Mucosa of descending colon (tissue), 3 donors: ENCODE measurements at regions not wholly inside any gene's neighbourhood (a gene's known extent, or its start where the extent isn't known, plus 50 kb on each side); places are given as distances from the start of the nearest gene placed in this dataset.

Experiments used
- ATAC-seq: fragments of 200-7000 bp; cut with Tn5 transposase; one replicate; pipeline ENCODE4 v1.9.1; 2020; ENCODE audit warnings: mild to moderate bottlenecking, moderate library complexity
- DNase-seq, 3 donors: peaks; one replicate each; pipeline ENCODE4 v3.0.0-alpha.2; 2020
- H3K36me3 ChIP-seq: fragments of 200-600 bp; one replicate; pipeline ENCODE4 v1.8.0; 2021; ENCODE audit warnings: low read depth, mild to moderate bottlenecking
- H3K4me1 ChIP-seq: fragments of 200-600 bp; one replicate; pipeline ENCODE4 v1.8.0; 2021; ENCODE audit warnings: low read depth, mild to moderate bottlenecking
- H3K4me3 ChIP-seq: fragments of 200-600 bp; one replicate; pipeline ENCODE4 v1.8.0; 2021; ENCODE audit warnings: mild to moderate bottlenecking
- H3K9me3 ChIP-seq: fragments of 200-600 bp; one replicate; pipeline ENCODE4 v1.8.0; 2021; ENCODE audit warnings: mild to moderate bottlenecking
- intact Hi-C, 2 donors: fragments of 100-400 bp; cut with DNase I in 1 of 2; cut with micrococcal nuclease in 1 of 2; formaldehyde crosslinking; loops; one replicate each; pipeline versions ENCODE4 v1.11.0 to v1.11.1; 2022; cut with DNase I, micrococcal nuclease
- TF ChIP-seq, protein P1 (sequence below): fragments of 200-600 bp; IDR thresholded peaks from one replicate; pipeline ENCODE4 v1.8.0; 2022; ENCODE audit warnings: antibody characterized with exemption, mild to moderate bottlenecking
- donor health status: DM: no; HTN: no; CAD: no; lungs with moderate emphysema.
- donor health status: DM: no; HTN: no; CAD: no.
- donor health status: DM: no; HTN: yes; CAD: no.

DNA sequence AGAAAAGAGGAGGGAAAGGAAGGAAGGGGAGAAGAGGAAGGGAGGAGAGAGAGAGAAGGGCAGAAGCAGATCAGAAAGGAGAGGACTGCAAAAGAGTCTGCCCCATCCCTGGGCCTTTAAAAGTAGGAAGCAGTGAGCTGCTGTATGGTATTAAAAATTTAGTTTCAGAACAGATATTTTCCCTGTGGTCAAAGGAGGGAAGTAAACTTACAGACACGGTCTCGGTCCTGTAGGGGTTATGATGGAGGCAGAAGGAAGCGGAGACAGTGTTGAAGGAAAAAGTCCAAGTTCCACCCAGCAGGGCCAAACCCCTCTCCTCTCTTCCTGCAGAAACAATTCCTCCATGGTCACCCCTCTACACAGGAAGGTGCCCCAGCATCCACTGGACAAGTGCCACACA lies 122.0 kb upstream of the PROK2 start:
- DNase-seq (no peak), ATAC-seq (no peak)
- intact Hi-C loops: no loop called here
- Histone ChIP-seq H3K36me3 (no peaks in the 10 kb centered on the region), H3K4me3 (no peak overlapping the region), H3K4me1 (no peaks in the 10 kb centered on the region), H3K9me3 (no peaks in the 10 kb centered on the region)
- TF ChIP-seq, protein P1, sequence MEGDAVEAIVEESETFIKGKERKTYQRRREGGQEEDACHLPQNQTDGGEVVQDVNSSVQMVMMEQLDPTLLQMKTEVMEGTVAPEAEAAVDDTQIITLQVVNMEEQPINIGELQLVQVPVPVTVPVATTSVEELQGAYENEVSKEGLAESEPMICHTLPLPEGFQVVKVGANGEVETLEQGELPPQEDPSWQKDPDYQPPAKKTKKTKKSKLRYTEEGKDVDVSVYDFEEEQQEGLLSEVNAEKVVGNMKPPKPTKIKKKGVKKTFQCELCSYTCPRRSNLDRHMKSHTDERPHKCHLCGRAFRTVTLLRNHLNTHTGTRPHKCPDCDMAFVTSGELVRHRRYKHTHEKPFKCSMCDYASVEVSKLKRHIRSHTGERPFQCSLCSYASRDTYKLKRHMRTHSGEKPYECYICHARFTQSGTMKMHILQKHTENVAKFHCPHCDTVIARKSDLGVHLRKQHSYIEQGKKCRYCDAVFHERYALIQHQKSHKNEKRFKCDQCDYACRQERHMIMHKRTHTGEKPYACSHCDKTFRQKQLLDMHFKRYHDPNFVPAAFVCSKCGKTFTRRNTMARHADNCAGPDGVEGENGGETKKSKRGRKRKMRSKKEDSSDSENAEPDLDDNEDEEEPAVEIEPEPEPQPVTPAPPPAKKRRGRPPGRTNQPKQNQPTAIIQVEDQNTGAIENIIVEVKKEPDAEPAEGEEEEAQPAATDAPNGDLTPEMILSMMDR: no peak

DNA sequence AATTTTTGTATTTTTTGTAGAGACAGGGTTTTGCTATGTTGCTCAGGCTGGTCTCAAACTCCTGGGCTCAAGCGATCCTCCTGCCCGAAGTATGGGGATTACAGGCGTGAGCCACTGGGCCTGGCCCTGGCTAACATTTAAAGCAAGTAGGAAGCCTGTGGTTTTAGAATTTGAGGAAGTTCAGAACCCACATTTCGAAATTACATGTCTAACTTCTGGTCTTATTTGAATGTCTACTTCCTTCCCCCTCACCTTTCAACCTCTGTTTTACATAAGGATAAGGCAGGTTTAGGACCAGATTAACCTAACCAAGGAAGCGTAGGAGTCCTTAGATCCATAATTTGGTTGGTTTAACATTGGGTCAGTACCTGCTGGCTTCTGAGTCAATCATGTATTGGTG lies 120.5 kb upstream of the PROK2 start:
- H3K4me3 ChIP-seq: no peak overlapping the region
- no peaks in the 10 kb centered on the region for H3K9me3 ChIP-seq
- TF ChIP-seq, protein P1: no peak
- no peak for DNase-seq
- no peaks in the 10 kb centered on the region for H3K36me3 ChIP-seq
- intact Hi-C loops: no loop called here
- ATAC-seq: peak; percentile 58
- H3K4me1 ChIP-seq: no peaks in the 10 kb centered on the region

DNA sequence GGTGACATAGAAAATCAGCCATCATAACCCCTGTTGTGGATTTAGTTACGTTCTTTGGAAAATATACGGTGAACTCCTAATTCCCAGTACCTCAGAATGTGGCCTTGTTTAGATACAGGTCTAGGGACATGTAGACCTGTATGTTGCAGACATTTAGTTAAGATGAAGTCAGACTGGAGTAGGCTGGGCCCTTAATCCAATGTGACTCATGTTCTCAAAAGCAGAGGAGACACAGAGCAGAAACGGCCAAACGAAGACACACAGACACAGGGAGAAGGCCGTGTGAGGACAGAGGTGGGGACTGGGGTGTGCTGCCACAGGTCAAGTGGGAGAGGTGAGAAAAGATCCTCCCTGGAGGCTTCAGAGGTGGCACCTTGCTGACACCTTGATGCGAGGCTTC lies 119.0 kb upstream of the PROK2 start:
- TF ChIP-seq, protein P1: no peak
- H3K4me1 ChIP-seq: no peaks in the 10 kb centered on the region
- no peak for ATAC-seq

DNA sequence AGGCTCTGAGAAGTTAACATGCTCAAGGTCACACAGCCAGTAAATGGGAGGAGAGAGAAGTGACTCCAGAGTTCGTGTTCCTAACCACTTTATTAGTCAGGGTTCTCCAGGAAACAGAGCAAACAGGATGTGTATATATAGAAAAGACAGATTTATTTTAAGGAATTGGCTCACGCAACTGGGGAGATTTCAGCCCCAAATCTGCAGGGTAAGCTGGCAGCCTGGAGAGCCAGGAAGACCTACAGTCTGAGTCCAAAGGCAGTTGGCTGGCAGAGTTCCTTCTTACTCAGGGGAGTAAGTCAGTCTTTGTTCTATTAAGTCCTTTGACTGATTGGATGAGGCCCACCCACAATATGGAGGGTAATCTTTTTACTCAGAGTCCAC lies 118.2 kb upstream of the PROK2 start:
- no peak for ATAC-seq
- Histone ChIP-seq H3K9me3 (no peaks in the 10 kb centered on the region), H3K36me3 (no peaks in the 10 kb centered on the region), H3K4me3 (no peak overlapping the region), H3K4me1 (no peaks in the 10 kb centered on the region)
- TF ChIP-seq, protein P1: no peak
- no peak for DNase-seq
- intact Hi-C loops: no loop called here

More for the DNA sequence above, 119.0 kb upstream of the PROK2 start:
- Histone ChIP-seq H3K4me3 (no peak overlapping the region), H3K36me3 (no peaks in the 10 kb centered on the region), H3K9me3 (no peaks in the 10 kb centered on the region)
- intact Hi-C loops: no loop called here
- DNase-seq: no peak

DNA sequence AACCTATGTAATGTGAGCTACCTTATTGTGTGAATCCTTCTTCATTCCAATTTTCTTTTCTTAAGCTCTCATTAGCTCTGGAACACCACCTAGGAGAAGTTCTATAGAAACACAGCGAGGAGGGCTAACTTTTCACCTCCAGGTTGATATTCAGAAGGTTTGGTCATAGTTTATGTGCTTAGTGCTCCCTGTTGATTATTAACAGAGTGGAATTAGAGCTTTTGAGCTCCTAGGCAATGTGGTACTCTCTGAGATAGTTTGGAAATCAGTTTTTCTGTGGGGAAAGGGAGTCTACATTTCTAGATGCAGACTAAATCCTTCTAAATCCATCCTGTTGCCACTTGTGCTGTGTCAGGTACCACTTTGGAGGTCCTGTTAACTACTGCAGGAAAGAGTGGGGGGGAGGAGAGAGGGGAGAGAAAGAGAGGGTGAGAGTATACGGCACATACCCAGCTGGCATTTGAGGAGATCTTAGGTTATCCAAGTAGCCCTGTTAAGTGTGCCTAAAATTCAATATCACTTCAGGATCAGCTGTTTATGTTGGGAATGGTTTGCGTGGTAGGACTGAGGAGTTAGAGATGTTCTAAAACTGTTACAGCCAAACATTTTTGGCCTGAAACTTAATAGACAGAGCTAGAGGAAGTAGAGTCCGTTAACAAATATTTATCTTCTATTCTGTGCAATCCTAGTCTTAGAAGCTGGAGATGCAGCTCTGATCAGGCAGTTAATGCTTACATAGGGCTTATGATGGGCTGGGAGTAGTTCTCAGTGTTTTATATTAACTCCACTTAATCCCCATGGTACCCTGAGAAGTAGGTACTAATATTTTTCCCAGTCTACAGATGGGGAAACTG lies 117.5 kb upstream of the PROK2 start:
- Histone ChIP-seq H3K36me3 (no peaks in the 10 kb centered on the region), H3K4me1 (no peaks in the 10 kb centered on the region), H3K4me3 (no peak overlapping the region), H3K9me3 (no peaks in the 10 kb centered on the region)
- intact Hi-C loops: no loop called here
- TF ChIP-seq, protein P1: no peak
- no peak for ATAC-seq
- DNase-seq: no peak
